ENCODE measurements at regions not wholly inside any gene's neighbourhood (a gene's known extent, or its start where the extent isn't known, plus 50 kb on each side); places are given as distances from the start of the nearest gene placed in this dataset.

GRCh38 chr5:36442796-36443195, 141.1 kb upstream of the RANBP3L start:
- BruUV-seq (replicated peaks), result TSS peak; percentile 95
- H3K27me3 Mint-ChIP-seq (ENCODE audit: insufficient read depth, unreplicated experiment), result no peaks in the 10 kb centered on the region
- ChIA-PET CTCF (interaction anchor here (1.1 kb wide), 1 partner anchor 58 kb away, joined by 3 read pairs; no protein-coding TSS in a partner anchor), POLR2A (no interaction called here)
- no peak for DNase-seq
- H3K27me3 ChIP-seq (replicated peaks; ENCODE audit: control insufficient read depth, insufficient read depth, low read length), result no peaks in the 10 kb centered on the region
- peak overlapping the region; percentile 10 for H3K4me3 Mint-ChIP-seq (ENCODE audit: unreplicated experiment)
- H3K9me3 ChIP-seq, result peaks cover 7% of the 10 kb centered on the region
- peaks cover 10% of the 10 kb centered on the region for H3K9me3 Mint-ChIP-seq (ENCODE audit: unreplicated experiment)
- no peak overlapping the region for H3K4me3 ChIP-seq (ENCODE audit: low read depth, low read length)
- no peak for TF ChIP-seq CTCF (IDR thresholded peaks at IDR 0.05; ENCODE audit: insufficient read depth in 1 of 2, low read depth in 1 of 2, low read length in 1 of 2, severe bottlenecking in 1 of 2, unreplicated experiment in 1 of 2)
- intact Hi-C loops (cut with micrococcal nuclease; ENCODE audit: unreplicated experiment), result loop anchor here (1.0 kb wide), 2 partner anchors 16 to 25 kb away; no protein-coding TSS in a partner anchor
- peaks cover 36% of the 10 kb centered on the region for H3K4me1 Mint-ChIP-seq (ENCODE audit: low read depth, unreplicated experiment)
- peaks cover 14% of the 10 kb centered on the region for H3K36me3 Mint-ChIP-seq (ENCODE audit: insufficient read depth, unreplicated experiment)
- H3K36me3 ChIP-seq (ENCODE audit: control insufficient read depth, insufficient read depth, low read length), result no peaks in the 10 kb centered on the region
- H3K4me1 ChIP-seq, result peaks cover 54% of the 10 kb centered on the region
- peak overlapping the region; percentile 75 for H3K27ac Mint-ChIP-seq (ENCODE audit: unreplicated experiment)

- Histone ChIP-seq H3K4me3 (ENCODE audit: low read depth, low read length) (no peak overlapping the region), H3K27me3 (replicated peaks; ENCODE audit: control insufficient read depth, insufficient read depth, low read length) (no peaks in the 10 kb centered on the region), H3K36me3 (ENCODE audit: control insufficient read depth, insufficient read depth, low read length) (no peaks in the 10 kb centered on the region), H3K9me3 (peaks cover 7% of the 10 kb centered on the region), H3K4me1 (peaks cover 60% of the 10 kb centered on the region)
- Mint-ChIP-seq H3K27ac (ENCODE audit: unreplicated experiment) (peak overlapping the region; percentile 75), H3K4me1 (ENCODE audit: low read depth, unreplicated experiment) (peaks cover 35% of the 10 kb centered on the region), H3K36me3 (ENCODE audit: insufficient read depth, unreplicated experiment) (peaks cover 14% of the 10 kb centered on the region), H3K9me3 (ENCODE audit: unreplicated experiment) (peaks cover 12% of the 10 kb centered on the region), H3K4me3 (ENCODE audit: unreplicated experiment) (no peak overlapping the region), H3K27me3 (ENCODE audit: insufficient read depth, unreplicated experiment) (no peaks in the 10 kb centered on the region)
- TF ChIP-seq CTCF (IDR thresholded peaks at IDR 0.05; ENCODE audit: insufficient read depth in 1 of 2, low read depth in 1 of 2, low read length in 1 of 2, severe bottlenecking in 1 of 2, unreplicated experiment in 1 of 2), result no peak
- intact Hi-C loops (cut with micrococcal nuclease; ENCODE audit: unreplicated experiment), result no loop called here
- ChIA-PET POLR2A (no interaction called here), CTCF (interaction anchor here (1.1 kb wide), 1 partner anchor 57 kb away, joined by 3 read pairs; no protein-coding TSS in a partner anchor)
- no peak for DNase-seq
- BruUV-seq (replicated peaks), result no TSS peak
Observed at GRCh38 chr5:36443941-36444340, 142.2 kb upstream of the RANBP3L start.

- ChIA-PET CTCF (no interaction called here), POLR2A (no interaction called here)
- H3K36me3 ChIP-seq (ENCODE audit: control insufficient read depth, insufficient read depth, low read length), result no peaks in the 10 kb centered on the region
- Mint-ChIP-seq H3K4me1 (ENCODE audit: low read depth, unreplicated experiment) (peaks cover 28% of the 10 kb centered on the region), H3K27ac (ENCODE audit: unreplicated experiment) (peak overlapping the region; percentile 75), H3K4me3 (ENCODE audit: unreplicated experiment) (no peak overlapping the region), H3K27me3 (ENCODE audit: insufficient read depth, unreplicated experiment) (no peaks in the 10 kb centered on the region), H3K36me3 (ENCODE audit: insufficient read depth, unreplicated experiment) (peaks cover 14% of the 10 kb centered on the region), H3K9me3 (ENCODE audit: unreplicated experiment) (peaks cover 19% of the 10 kb centered on the region)
- peaks cover 7% of the 10 kb centered on the region for H3K9me3 ChIP-seq
- DNase-seq, result no peak
- no peaks in the 10 kb centered on the region for H3K27me3 ChIP-seq (replicated peaks; ENCODE audit: control insufficient read depth, insufficient read depth, low read length)
- H3K4me3 ChIP-seq (ENCODE audit: low read depth, low read length), result no peak overlapping the region
- intact Hi-C loops (cut with micrococcal nuclease; ENCODE audit: unreplicated experiment), result no loop called here
- H3K4me1 ChIP-seq, result peaks cover 60% of the 10 kb centered on the region
- BruUV-seq (replicated peaks), result no TSS peak
- no peak for TF ChIP-seq CTCF (IDR thresholded peaks at IDR 0.05; ENCODE audit: insufficient read depth in 1 of 2, low read depth in 1 of 2, low read length in 1 of 2, severe bottlenecking in 1 of 2, unreplicated experiment in 1 of 2)
Observed at GRCh38 chr5:36444582-36445418, 143.1 kb upstream of the RANBP3L start.

Measured in Caco-2 (cell line).